Trophoblast cell (in vitro differentiated cells and primary cell): ENCODE measurements at regions not wholly inside any gene's neighbourhood (a gene's known extent, or its start where the extent isn't known, plus 50 kb on each side); places are given as distances from the start of the nearest gene placed in this dataset.
A peak's percentile ranks its signal among the peaks of the same experiment; 100 is the strongest.

Experiments used
- DNase-seq, 2 donors: peaks; one replicate each; pipeline ENCODE4 v3.0.0-alpha.2; 2016
- H2AFZ ChIP-seq: 2 replicates; pipeline ENCODE4 v1.6.1; 2013; ENCODE audit warnings: low read length, moderate library complexity, mild to moderate bottlenecking; ENCODE audit not compliant: insufficient read depth, poor library complexity
- H2AK5ac ChIP-seq: 2 replicates; pipeline ENCODE4 v1.6.1; 2013; ENCODE audit warnings: mild to moderate bottlenecking, low read length
- H2BK120ac ChIP-seq: 2 replicates; pipeline ENCODE4 v1.6.1; 2013; ENCODE audit warnings: low read length, mild to moderate bottlenecking, moderate library complexity; ENCODE audit not compliant: insufficient read depth, poor library complexity
- H2BK12ac ChIP-seq: 2 replicates; pipeline ENCODE4 v1.6.1; 2013; ENCODE audit warnings: mild to moderate bottlenecking, low read length, moderate library complexity
- H2BK5ac ChIP-seq: 2 replicates; pipeline ENCODE4 v1.6.1; 2013; ENCODE audit warnings: low read length, low read depth, moderate library complexity, mild to moderate bottlenecking; ENCODE audit not compliant: poor library complexity
- H3K14ac ChIP-seq: 2 replicates; pipeline ENCODE4 v1.6.1; 2013; ENCODE audit warnings: mild to moderate bottlenecking, low read length
- H3K18ac ChIP-seq: 2 replicates; pipeline ENCODE4 v1.6.1; 2013; ENCODE audit warnings: mild to moderate bottlenecking, low read length
- H3K23ac ChIP-seq: 2 replicates; pipeline ENCODE4 v1.6.1; 2013; ENCODE audit warnings: low read length
- H3K27ac ChIP-seq: 2 replicates; pipeline ENCODE4 v1.5.1; 2013; ENCODE audit warnings: low read depth, mild to moderate bottlenecking, inconsistent platforms, low read length, moderate library complexity
- H3K27me3 ChIP-seq: 2 replicates; pipeline ENCODE4 v1.6.1; 2013; ENCODE audit warnings: inconsistent platforms, mild to moderate bottlenecking, low read length, moderate library complexity; ENCODE audit not compliant: insufficient read depth
- H3K36me3 ChIP-seq, 2 experiments: 1 replicate in 1 of 2; 2 replicates in 1 of 2; pipeline ENCODE4 v1.6.1; 2013; ENCODE audit warnings: low read length in 2 of 2, mild to moderate bottlenecking in 2 of 2, moderate library complexity in 1 of 2; ENCODE audit not compliant: insufficient read depth in 2 of 2, control insufficient read depth in 1 of 2
- H3K4ac ChIP-seq: 2 replicates; pipeline ENCODE4 v1.6.1; 2013; ENCODE audit warnings: low read depth, mild to moderate bottlenecking, low read length, moderate library complexity
- H3K4me1 ChIP-seq, 2 experiments: 1 replicate in 1 of 2; 2 replicates in 1 of 2; pipeline ENCODE4 v1.6.1; 2013; ENCODE audit warnings: low read length in 2 of 2, mild to moderate bottlenecking in 2 of 2, moderate library complexity in 1 of 2; ENCODE audit not compliant: insufficient read depth in 2 of 2, control insufficient read depth in 1 of 2
- H3K4me2 ChIP-seq: 2 replicates; pipeline ENCODE4 v1.6.1; 2013; ENCODE audit warnings: inconsistent platforms, mild to moderate bottlenecking, low read length, moderate library complexity
- H3K4me3 ChIP-seq: 2 replicates; pipeline ENCODE4 v1.5.1; 2013; ENCODE audit warnings: mild to moderate bottlenecking, low read depth, low read length, inconsistent platforms
- H3K79me1 ChIP-seq: one replicate; pipeline ENCODE4 v1.6.1; 2013; ENCODE audit warnings: low read length
- H3K79me2 ChIP-seq: 2 replicates; pipeline ENCODE4 v1.6.1; 2013; ENCODE audit warnings: low read length, mild to moderate bottlenecking; ENCODE audit not compliant: control insufficient read depth, insufficient read depth, poor library complexity
- H3K9ac ChIP-seq: 2 replicates; pipeline ENCODE4 v1.6.1; 2013; ENCODE audit warnings: mild to moderate bottlenecking, low read length
- H3K9me3 ChIP-seq: 2 replicates; pipeline ENCODE4 v1.6.1; 2013; ENCODE audit warnings: low read depth, mild to moderate bottlenecking, control low read depth, inconsistent platforms, low read length; ENCODE audit not compliant: insufficient read depth
- H4K12ac ChIP-seq: 2 replicates; pipeline ENCODE4 v1.6.1; 2013; ENCODE audit warnings: low read depth, mild to moderate bottlenecking, low read length, moderate library complexity
- H4K8ac ChIP-seq: 2 replicates; pipeline ENCODE4 v1.6.1; 2013; ENCODE audit warnings: low read depth, mild to moderate bottlenecking, low read length, moderate library complexity
- H4K91ac ChIP-seq: one replicate; pipeline ENCODE4 v1.6.1; 2013; ENCODE audit warnings: low read depth, mild to moderate bottlenecking, low read length, moderate library complexity
- WGBS: extraction: QIAGEN DNeasy Blood & Tissue Kit; methylation state at CpG from one replicate; pipeline ENCODE4 v1.1.7; 2013; ENCODE audit warnings: missing lambda C conversion rate; ENCODE audit not compliant: insufficient read length, insufficient coverage; ENCODE audit errors: extremely low coverage; 5-methylcytosine and 5-hydroxymethylcytosine counted together

DNA sequence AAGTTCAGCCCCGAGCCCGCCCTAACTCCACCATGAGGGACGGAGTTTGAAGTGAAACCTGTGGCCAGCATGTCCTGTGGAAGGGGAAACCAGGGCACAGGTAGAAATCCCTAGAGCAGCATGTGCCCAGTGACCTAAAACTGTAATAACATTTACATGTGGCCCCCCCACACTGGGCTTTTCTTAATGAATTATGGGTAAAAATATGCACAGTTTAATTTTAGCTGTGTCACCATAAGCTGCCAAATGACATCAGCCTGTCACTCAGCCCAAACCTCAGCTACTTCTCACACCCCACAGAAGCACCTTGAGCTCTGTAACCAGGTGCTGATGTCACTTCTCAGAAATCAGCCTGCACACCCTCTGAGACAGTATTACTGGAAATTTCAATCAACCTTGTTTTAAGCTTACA, 50.0 kb upstream of the SLC19A1 start:
- H3K4me1 ChIP-seq = no peaks in the 10 kb centered on the region
- H3K4me3 ChIP-seq = no peak overlapping the region
- H3K36me3 ChIP-seq = no peaks in the 10 kb centered on the region
- H2AFZ ChIP-seq = no peak overlapping the region
- no peak overlapping the region for H3K14ac ChIP-seq
- no peak overlapping the region for H4K91ac ChIP-seq
- no peak overlapping the region for H2BK5ac ChIP-seq
- H4K12ac ChIP-seq = no peak overlapping the region
- H3K9ac ChIP-seq = no peak overlapping the region
- H3K4ac ChIP-seq = no peak overlapping the region
- WGBS = no CpG with 5 or more reads among the region's 3 CpGs
- no peak overlapping the region for H4K8ac ChIP-seq
- no peak overlapping the region for H2BK12ac ChIP-seq
- no peak overlapping the region for H3K4me2 ChIP-seq
- H3K23ac ChIP-seq = no peak overlapping the region
- H3K27me3 ChIP-seq = no peaks in the 10 kb centered on the region
- no peak overlapping the region for H2AK5ac ChIP-seq
- H3K9me3 ChIP-seq = peaks cover 6% of the 10 kb centered on the region
- no peak overlapping the region for H3K18ac ChIP-seq
- H3K79me2 ChIP-seq = no peaks in the 10 kb centered on the region
- DNase-seq = peak in 1 of 2 donors; percentile 42
- no peak overlapping the region for H3K27ac ChIP-seq
- no peak overlapping the region for H2BK120ac ChIP-seq
- no peaks in the 10 kb centered on the region for H3K79me1 ChIP-seq

- Histone ChIP-seq H3K36me3 (no peaks in the 10 kb centered on the region), H3K4me1 (no peaks in the 10 kb centered on the region), H3K4me2 (no peak overlapping the region), H3K14ac (no peak overlapping the region), H2AFZ (no peak overlapping the region), H3K27me3 (no peaks in the 10 kb centered on the region), H2BK12ac (no peak overlapping the region), H3K18ac (no peak overlapping the region), H2BK5ac (no peak overlapping the region), H3K4ac (no peak overlapping the region), H2BK120ac (no peak overlapping the region), H4K91ac (no peak overlapping the region), H4K8ac (no peak overlapping the region), H3K9me3 (peaks cover 6% of the 10 kb centered on the region), H3K23ac (no peak overlapping the region), H3K79me2 (no peaks in the 10 kb centered on the region), H3K4me3 (no peak overlapping the region), H4K12ac (no peak overlapping the region), H3K27ac (no peak overlapping the region), H2AK5ac (no peak overlapping the region), H3K9ac (no peak overlapping the region), H3K79me1 (no peaks in the 10 kb centered on the region)
- no CpG with 5 or more reads among the region's 14 CpGs for WGBS
- no peak for DNase-seq
These were observed 50.4 kb upstream of the SLC19A1 start for GRCh38 chr21:45592626-45593134.

DNA sequence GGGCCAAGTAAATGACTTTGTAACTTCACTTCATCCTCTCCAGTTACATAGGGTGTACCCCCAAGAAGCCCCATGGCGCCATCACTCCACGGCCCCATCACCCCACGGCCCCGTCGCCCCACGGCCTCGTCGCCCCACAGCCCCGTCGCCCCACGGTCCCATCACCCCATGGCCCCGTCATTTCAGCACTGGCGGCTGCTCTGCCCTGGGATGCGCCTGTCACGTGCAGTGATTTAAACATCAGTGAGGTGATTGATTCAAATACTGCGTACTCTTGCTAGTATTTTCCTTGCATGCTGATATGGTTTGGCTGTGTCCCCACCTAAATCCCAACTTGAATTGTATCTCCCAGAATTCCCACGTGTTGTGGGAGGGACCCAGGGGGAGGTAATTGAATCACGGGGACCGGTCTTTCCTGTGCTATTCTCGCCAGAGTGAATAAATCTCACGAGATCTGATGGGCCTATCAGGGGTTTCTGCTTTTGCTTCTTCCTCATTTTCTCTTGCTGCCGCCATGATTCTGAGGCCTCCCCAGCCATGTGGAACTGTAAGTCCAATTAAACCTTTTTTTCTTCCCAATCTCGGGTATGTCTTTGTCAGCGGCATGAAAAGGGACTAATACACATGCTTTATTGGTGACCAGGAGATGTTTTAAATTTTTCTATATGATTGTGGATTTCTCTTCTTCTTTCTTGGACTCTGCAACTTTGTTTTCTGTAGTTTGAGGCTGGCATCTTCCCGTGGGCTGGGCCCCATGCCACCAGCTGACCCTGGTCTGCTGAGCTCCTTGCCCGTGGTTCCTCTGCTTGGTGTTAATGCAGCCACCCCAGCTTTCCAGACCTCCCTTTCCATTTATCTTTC, 50.1 kb upstream of the PCBP3 start:
- no CpG with 5 or more reads among the region's 26 CpGs for WGBS
- H3K79me2 ChIP-seq = no peaks in the 10 kb centered on the region
- H3K79me1 ChIP-seq = no peaks in the 10 kb centered on the region
- no peak overlapping the region for H3K14ac ChIP-seq
- no peak overlapping the region for H2AFZ ChIP-seq
- no peak for DNase-seq
- H3K27ac ChIP-seq = no peak overlapping the region
- H2BK5ac ChIP-seq = no peak overlapping the region
- no peak overlapping the region for H3K18ac ChIP-seq
- H3K27me3 ChIP-seq = no peaks in the 10 kb centered on the region
- no peak overlapping the region for H2BK120ac ChIP-seq
- no peaks in the 10 kb centered on the region for H3K36me3 ChIP-seq
- H4K12ac ChIP-seq = no peak overlapping the region
- H3K4me2 ChIP-seq = no peak overlapping the region
- no peak overlapping the region for H3K9ac ChIP-seq
- H2AK5ac ChIP-seq = no peak overlapping the region
- no peak overlapping the region for H3K4ac ChIP-seq
- H3K23ac ChIP-seq = no peak overlapping the region
- no peak overlapping the region for H4K91ac ChIP-seq
- H2BK12ac ChIP-seq = no peak overlapping the region
- H3K9me3 ChIP-seq = peaks cover 6% of the 10 kb centered on the region
- H4K8ac ChIP-seq = no peak overlapping the region
- no peaks in the 10 kb centered on the region for H3K4me1 ChIP-seq
- no peak overlapping the region for H3K4me3 ChIP-seq
